Skeletal muscle tissue (tissue), 3 donors: ENCODE measurements at regions not wholly inside any gene's neighbourhood (a gene's known extent, or its start where the extent isn't known, plus 50 kb on each side); places are given as distances from the start of the nearest gene placed in this dataset.

Experiments
- H3K27ac ChIP-seq: one replicate; pipeline ENCODE4 v1.7.0; 2013; ENCODE audit warnings: mild to moderate bottlenecking, low read depth, low read length, inconsistent platforms
- H3K27me3 ChIP-seq, 3 donors: one replicate each; pipeline ENCODE4 v1.7.0; 2013; ENCODE audit warnings: low read length in 3 of 3; ENCODE audit not compliant: control insufficient read depth in 3 of 3, insufficient read depth in 3 of 3
- H3K36me3 ChIP-seq, 3 donors: one replicate each; pipeline ENCODE4 v1.7.0; 2013; ENCODE audit warnings: low read length in 3 of 3; ENCODE audit not compliant: control insufficient read depth in 3 of 3, insufficient read depth in 3 of 3
- H3K4me1 ChIP-seq, 3 donors: one replicate each; pipeline ENCODE4 v1.7.0; 2013; ENCODE audit warnings: low read length in 3 of 3, mild to moderate bottlenecking in 3 of 3; ENCODE audit not compliant: control insufficient read depth in 3 of 3, insufficient read depth in 3 of 3
- H3K4me3 ChIP-seq, 3 donors: one replicate each; pipeline ENCODE4 v1.7.0; 2013; ENCODE audit warnings: low read length in 3 of 3
- H3K9ac ChIP-seq, 3 donors: one replicate each; pipeline ENCODE4 v1.7.0; 2013; ENCODE audit warnings: low read length in 3 of 3, mild to moderate bottlenecking in 3 of 3, moderate library complexity in 2 of 3, low read depth in 1 of 3
- H3K9me3 ChIP-seq, 3 donors: one replicate each; pipeline ENCODE4 v1.7.0; 2013; ENCODE audit warnings: low read length in 3 of 3; ENCODE audit not compliant: control insufficient read depth in 3 of 3
- donor health status: Osteomylitis.

DNA sequence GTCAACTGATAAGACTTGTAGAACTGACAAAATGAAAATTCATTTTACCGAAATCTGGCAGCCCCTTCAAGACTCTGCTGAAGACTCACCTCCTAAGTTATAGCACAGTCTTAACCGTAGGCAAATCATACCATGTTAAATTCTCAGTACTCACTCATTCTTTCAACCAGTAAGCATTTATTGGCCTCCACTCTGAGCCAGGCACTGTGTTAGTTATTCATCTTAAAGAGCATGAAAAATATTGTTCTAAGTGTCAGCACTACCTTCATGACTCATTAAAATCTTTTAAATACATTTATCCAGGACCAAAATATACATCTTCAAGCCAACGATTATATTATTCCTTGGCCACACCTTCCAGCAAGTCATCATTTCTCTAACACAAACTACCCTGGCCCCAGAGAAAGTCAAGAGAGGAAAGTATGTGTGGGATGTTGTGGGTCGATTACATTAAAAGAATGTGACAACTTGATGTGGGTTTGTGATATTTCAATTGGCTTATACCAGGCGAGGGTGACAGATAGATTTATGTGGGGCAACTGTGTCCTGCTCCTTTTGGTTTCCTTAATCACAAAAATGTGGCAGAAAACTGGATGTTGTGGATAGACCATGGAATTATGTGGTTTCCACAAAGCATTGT is 55.0 kb downstream of the TMEM30B start:
- peak overlapping the region; percentile 3 for H3K27ac ChIP-seq

DNA sequence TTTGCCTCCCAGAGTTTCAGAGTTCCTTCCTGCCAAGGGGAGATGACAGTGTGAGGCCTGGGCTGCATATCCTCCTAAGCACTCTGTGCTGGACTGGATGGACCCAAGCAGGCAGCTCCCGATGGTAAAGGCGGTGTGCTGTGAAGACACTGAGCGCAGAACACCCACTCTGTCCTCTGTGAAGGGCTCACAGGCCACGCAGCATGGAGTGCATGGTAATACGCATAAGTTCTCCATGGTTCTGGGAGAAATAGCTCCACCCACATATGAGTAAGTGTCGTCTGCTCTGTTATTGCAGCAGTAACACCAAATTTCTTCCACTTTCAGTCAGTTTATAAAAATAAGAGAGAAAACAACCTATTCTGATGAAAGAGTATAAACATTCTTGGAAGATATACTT is 55.8 kb downstream of the TMEM30B start:
- Histone ChIP-seq H3K9ac (no peak overlapping the region), H3K4me3 (no peak overlapping the region), H3K9me3 (no peaks in the 10 kb centered on the region), H3K27ac (no peak overlapping the region), H3K36me3 (no peaks in the 10 kb centered on the region), H3K27me3 (no peaks in the 10 kb centered on the region), H3K4me1 (peaks cover 8 to 45% (median 34%) of the 10 kb centered on the region in 3 donors)

More for the DNA sequence above, 55.0 kb downstream of the TMEM30B start:
- peaks cover 8 to 49% (median 37%) of the 10 kb centered on the region in 3 donors for H3K4me1 ChIP-seq
- H3K4me3 ChIP-seq = no peak overlapping the region
- H3K9ac ChIP-seq = no peak overlapping the region
- H3K36me3 ChIP-seq = no peaks in the 10 kb centered on the region
- H3K9me3 ChIP-seq = no peaks in the 10 kb centered on the region
- H3K27me3 ChIP-seq = no peaks in the 10 kb centered on the region

DNA sequence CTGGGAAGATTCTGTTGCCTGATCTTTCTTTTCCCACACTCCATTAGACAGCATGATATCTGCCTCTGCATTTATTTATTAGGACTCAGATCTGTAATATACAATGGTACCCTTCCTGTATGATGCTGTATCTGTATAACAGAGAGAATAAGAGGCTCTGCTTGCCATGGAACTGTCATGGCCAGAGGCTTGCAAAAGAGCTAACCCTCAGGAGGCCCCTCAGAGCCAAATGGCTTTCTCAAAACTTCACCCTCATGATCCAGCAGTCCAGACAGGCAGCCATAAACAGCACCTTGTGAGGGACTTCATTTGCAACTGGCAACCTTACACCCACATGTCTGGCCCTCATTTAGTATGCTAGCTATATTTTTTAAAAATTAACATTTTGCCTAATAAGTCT is 57.6 kb downstream of the TMEM30B start:
- Histone ChIP-seq H3K9ac (no peak overlapping the region), H3K27me3 (no peaks in the 10 kb centered on the region), H3K27ac (no peak overlapping the region), H3K36me3 (no peaks in the 10 kb centered on the region), H3K4me1 (peaks cover 5 to 38% (median 21%) of the 10 kb centered on the region in 3 donors), H3K4me3 (no peak overlapping the region), H3K9me3 (no peaks in the 10 kb centered on the region)

DNA sequence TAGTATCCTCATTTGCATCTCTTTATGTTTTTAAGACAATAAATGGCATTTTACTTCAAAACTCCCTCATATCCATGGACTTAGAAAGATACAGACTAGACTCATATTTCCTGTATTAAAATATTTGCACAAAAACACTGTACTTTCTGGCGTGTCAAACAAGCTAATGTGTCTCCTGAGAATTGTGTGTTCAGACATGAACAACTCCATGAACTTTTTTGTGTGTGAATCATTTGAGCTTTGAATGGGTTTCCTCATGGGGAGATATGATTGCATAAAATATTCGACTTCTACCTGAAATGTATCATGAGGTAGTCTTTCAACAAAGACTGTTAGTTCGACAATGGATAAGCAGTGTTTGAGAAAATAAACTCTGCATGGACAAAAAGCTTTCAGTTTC is 58.8 kb downstream of the TMEM30B start:
- no peaks in the 10 kb centered on the region for H3K36me3 ChIP-seq
- no peaks in the 10 kb centered on the region for H3K27me3 ChIP-seq
- peak overlapping the region; percentile 2 for H3K27ac ChIP-seq
- H3K9me3 ChIP-seq = no peaks in the 10 kb centered on the region
- no peak overlapping the region for H3K4me3 ChIP-seq
- H3K9ac ChIP-seq = no peak overlapping the region
- peaks cover 5 to 29% (median 20%) of the 10 kb centered on the region in 3 donors for H3K4me1 ChIP-seq

DNA sequence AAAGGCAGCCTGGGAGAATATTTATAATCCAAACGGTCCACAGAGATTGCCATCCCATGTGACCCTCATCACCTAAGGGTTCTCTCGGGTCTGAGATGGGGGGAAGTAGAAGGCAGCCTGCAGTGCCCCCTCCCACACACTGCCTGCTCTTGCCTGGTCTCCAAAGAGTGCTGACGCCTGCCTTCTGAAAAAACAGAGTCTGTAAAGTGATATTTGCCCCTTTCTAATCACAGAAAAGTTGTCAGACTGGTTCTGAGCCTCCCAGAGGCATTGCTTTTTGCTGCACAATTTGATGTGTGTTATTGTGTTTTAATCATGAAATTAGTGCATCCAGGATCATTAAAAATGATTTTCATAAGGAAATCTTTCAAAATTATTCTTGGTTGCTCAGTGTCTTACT is 59.2 kb downstream of the TMEM30B start:
- H3K36me3 ChIP-seq = no peaks in the 10 kb centered on the region
- H3K9me3 ChIP-seq = no peaks in the 10 kb centered on the region
- no peak overlapping the region for H3K27ac ChIP-seq
- H3K9ac ChIP-seq = no peak overlapping the region
- no peak overlapping the region for H3K4me3 ChIP-seq
- peaks cover 5 to 29% (median 20%) of the 10 kb centered on the region in 3 donors for H3K4me1 ChIP-seq
- H3K27me3 ChIP-seq = no peaks in the 10 kb centered on the region

DNA sequence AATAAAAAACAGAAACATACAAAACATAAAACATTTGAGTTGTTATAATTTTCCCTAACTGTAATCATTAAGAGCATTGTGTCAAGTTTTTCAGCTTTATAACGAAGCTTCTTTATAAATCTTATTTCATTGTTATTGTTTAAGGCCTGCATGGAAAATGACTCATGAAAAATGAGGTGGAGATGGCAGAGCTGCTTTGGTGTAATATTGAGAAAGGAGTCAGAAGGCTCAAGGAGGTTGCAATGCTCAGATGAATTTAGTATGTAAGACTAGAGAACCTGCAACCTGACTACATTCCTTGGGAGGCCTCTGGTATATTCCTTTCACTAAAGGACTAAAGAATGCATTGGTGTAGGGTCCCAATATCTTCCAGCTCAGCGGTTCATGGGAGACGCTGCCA is 61.5 kb downstream of the TMEM30B start:
- Histone ChIP-seq H3K9ac (no peak overlapping the region), H3K4me3 (no peak overlapping the region), H3K27ac (no peak overlapping the region), H3K9me3 (no peaks in the 10 kb centered on the region), H3K4me1 (peaks cover 14 to 21% (median 18%) of the 10 kb centered on the region in 3 donors), H3K27me3 (no peaks in the 10 kb centered on the region), H3K36me3 (no peaks in the 10 kb centered on the region)

DNA sequence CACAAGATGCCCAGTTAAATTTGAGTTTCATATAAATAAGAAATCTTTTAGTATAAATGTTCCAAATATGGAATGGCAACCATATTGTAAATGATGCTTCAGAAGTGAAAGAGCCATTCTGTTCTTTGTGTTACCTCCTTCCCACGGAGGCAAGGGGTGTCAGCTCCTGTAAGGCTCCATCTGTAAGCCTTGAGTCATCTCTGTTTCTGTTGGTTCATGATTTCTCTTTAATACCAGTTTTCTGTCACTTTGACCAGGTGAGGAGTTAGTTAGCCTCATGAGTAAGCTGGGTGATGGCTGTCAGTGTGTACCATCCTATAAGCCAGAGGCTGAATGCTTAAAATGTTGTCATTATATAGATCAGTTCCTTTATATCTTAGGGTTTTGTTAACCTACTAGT is 61.9 kb downstream of the TMEM30B start:
- Histone ChIP-seq H3K27ac (no peak overlapping the region), H3K27me3 (no peaks in the 10 kb centered on the region)

DNA sequence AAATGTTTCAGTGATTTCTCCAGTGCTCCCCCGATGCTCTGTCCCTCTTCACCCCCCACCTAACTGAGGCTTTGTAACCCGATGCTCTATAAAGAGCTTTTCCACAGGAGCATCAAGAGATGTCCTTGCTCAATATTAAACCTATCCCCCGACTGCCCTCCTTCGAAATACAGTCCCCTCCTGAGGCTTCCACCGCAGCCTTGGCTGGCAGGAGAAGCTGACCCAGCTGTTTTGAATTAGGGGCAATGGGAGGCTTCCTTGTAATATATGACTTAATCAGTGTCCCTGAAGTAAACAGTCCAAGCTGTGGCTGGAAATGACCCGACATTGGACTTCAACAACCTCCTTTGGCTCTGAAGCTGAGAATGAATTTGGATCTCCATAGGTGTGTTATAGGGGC is 62.4 kb downstream of the TMEM30B start:
- Histone ChIP-seq H3K27ac (no peak overlapping the region), H3K4me1 (peaks cover 12 to 24% (median 20%) of the 10 kb centered on the region in 3 donors), H3K4me3 (no peak overlapping the region), H3K9ac (no peak overlapping the region), H3K9me3 (no peaks in the 10 kb centered on the region), H3K27me3 (no peaks in the 10 kb centered on the region), H3K36me3 (no peaks in the 10 kb centered on the region)

More for the DNA sequence above, 61.9 kb downstream of the TMEM30B start:
- no peaks in the 10 kb centered on the region for H3K9me3 ChIP-seq
- H3K9ac ChIP-seq = no peak overlapping the region
- H3K4me3 ChIP-seq = no peak overlapping the region
- peaks cover 12 to 21% (median 19%) of the 10 kb centered on the region in 3 donors for H3K4me1 ChIP-seq
- H3K36me3 ChIP-seq = no peaks in the 10 kb centered on the region

DNA sequence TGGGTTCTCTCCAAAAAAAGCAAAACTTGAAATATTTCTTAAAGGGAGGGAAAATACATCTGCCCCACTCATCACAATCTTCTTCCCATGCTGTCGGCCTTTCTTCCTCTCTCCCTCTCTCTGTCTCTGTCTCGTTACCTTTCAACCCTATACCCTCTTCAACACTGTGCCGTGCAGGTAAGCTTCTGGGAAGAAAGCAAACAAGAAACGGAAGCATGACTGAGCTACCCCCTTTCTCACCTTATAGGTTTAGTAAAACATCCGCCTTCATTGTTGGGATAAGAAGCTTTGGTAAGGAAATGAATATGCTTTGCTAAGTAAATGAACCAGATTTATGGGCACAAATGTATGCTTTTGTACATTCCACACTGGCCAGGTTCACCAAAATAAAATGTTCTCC is 63.0 kb downstream of the TMEM30B start:
- Histone ChIP-seq H3K9me3 (no peaks in the 10 kb centered on the region), H3K36me3 (no peaks in the 10 kb centered on the region), H3K27ac (no peak overlapping the region), H3K27me3 (no peaks in the 10 kb centered on the region), H3K9ac (no peak overlapping the region), H3K4me3 (no peak overlapping the region), H3K4me1 (peaks cover 16 to 27% (median 16%) of the 10 kb centered on the region in 3 donors)

DNA sequence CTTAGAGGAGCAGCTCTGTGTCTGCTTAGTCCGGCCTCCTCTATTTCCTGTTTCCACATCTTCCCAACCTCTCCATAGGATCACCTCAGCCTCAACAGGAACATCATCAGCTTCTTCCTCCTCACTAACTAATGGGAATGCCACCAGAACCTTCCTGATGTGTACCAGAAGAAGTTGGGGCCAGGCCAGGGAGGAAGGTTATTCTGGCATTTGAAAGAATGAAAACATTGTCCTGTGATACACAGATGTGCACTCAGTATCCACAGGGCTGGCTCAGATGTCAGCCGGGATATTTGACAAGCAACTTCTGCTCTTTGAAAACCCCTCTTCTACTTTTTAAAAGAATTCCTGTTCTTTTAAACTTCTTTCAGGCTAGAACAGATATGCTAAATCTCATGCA is 63.6 kb downstream of the TMEM30B start:
- no peak overlapping the region for H3K4me3 ChIP-seq
- H3K4me1 ChIP-seq = peaks cover 16 to 32% (median 16%) of the 10 kb centered on the region in 3 donors
- H3K27ac ChIP-seq = peak overlapping the region; percentile 3
- H3K9ac ChIP-seq = no peak overlapping the region
- no peaks in the 10 kb centered on the region for H3K36me3 ChIP-seq
- no peaks in the 10 kb centered on the region for H3K27me3 ChIP-seq
- H3K9me3 ChIP-seq = no peaks in the 10 kb centered on the region
